ENCODE measurements at regions not wholly inside any gene's neighbourhood (a gene's known extent, or its start where the extent isn't known, plus 50 kb on each side); places are given as distances from the start of the nearest gene placed in this dataset.

DNA sequence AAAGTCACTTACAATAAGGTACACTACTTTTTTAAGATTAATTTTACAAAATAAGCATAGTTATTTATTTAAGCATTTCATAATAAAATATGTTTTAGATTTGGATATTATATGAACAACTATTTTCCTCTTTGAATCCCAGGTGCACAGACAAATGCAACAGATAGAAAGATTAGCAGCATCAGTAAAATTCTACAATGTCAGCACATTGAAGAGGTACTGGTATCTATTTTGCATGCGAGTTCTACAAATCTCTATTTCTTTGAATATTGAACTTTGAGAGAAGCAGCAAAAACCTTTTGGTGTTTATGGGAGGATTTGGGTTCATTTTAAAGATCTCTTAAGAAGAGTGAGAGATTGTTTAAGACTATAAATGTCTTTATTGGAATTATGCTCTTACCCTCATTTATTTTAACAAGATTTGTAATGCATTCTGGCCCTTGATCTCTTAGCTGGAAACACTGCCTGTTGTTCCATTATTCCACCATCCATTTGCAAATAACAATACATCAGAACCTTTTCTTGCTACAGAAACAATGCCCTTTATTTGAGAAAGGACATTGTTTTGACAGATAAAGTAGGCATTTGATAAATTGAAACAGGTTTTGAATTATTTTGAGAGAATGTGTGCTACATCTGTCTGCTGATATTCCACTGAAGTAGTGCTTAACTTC is 558.8 kb upstream of the KLHL1 start:
- no peaks in the 10 kb centered on the region for H3K79me2 ChIP-seq (ENCODE audit: control insufficient read depth, insufficient read depth, low read length)
- H3K9me3 ChIP-seq (ENCODE audit: control insufficient read depth, low read depth, low read length), result no peaks in the 10 kb centered on the region
- H3K4me2 ChIP-seq (ENCODE audit: control insufficient read depth, extremely low read depth, insufficient read depth, low read depth, low read length), result no peak overlapping the region
- TF ChIP-seq, protein P1, sequence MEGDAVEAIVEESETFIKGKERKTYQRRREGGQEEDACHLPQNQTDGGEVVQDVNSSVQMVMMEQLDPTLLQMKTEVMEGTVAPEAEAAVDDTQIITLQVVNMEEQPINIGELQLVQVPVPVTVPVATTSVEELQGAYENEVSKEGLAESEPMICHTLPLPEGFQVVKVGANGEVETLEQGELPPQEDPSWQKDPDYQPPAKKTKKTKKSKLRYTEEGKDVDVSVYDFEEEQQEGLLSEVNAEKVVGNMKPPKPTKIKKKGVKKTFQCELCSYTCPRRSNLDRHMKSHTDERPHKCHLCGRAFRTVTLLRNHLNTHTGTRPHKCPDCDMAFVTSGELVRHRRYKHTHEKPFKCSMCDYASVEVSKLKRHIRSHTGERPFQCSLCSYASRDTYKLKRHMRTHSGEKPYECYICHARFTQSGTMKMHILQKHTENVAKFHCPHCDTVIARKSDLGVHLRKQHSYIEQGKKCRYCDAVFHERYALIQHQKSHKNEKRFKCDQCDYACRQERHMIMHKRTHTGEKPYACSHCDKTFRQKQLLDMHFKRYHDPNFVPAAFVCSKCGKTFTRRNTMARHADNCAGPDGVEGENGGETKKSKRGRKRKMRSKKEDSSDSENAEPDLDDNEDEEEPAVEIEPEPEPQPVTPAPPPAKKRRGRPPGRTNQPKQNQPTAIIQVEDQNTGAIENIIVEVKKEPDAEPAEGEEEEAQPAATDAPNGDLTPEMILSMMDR (optimal IDR thresholded peaks at IDR 0.05 in 1 of 3, IDR thresholded peaks at IDR 0.05 in 1 of 3, conservative IDR thresholded peaks at IDR 0.05 in 1 of 3; ENCODE audit: extremely low read depth in 1 of 3, insufficient read depth in 2 of 3, low read length in 3 of 3), result no peak
- no peak for TF ChIP-seq EZH2 (IDR thresholded peaks at IDR 0.05; ENCODE audit: low read length)
- DNase-seq (ENCODE audit: low read depth, low spot score), result no peak
- no peaks in the 10 kb centered on the region for H3K4me1 ChIP-seq (ENCODE audit: control insufficient read depth, extremely low read depth, insufficient read depth, low read length)
- H3K9ac ChIP-seq (ENCODE audit: control insufficient read depth, extremely low read depth, insufficient read depth, low read length), result no peak overlapping the region
- FAIRE-seq, result no peak
- H3K27me3 ChIP-seq (ENCODE audit: control insufficient read depth, extremely low read depth, insufficient read depth, low read length), result no peaks in the 10 kb centered on the region
- H3K4me3 ChIP-seq (ENCODE audit: control insufficient read depth in 2 of 3, extremely low read depth in 1 of 3, insufficient read depth in 2 of 3, low read depth in 1 of 3, low read length in 3 of 3), result no peak overlapping the region
- no peak overlapping the region for H3K27ac ChIP-seq (ENCODE audit: control insufficient read depth, insufficient read depth, low read length)
- no peaks in the 10 kb centered on the region for H3K9me1 ChIP-seq (ENCODE audit: control insufficient read depth, extremely low read depth, insufficient read depth, low read length)
- dilution Hi-C loops (cut with MboI; ENCODE audit: extremely low pct_ligation_motif_present, low sequenced_read_pairs), result no loop called here
- H4K20me1 ChIP-seq (ENCODE audit: control insufficient read depth, extremely low read depth, insufficient read depth, low read length), result no peaks in the 10 kb centered on the region
- H2AFZ ChIP-seq (ENCODE audit: control insufficient read depth, low read length), result no peak overlapping the region
- no peaks in the 10 kb centered on the region for H3K36me3 ChIP-seq (ENCODE audit: control insufficient read depth in 2 of 2, extremely low read depth in 1 of 2, insufficient read depth in 2 of 2, low read length in 2 of 2)

DNA sequence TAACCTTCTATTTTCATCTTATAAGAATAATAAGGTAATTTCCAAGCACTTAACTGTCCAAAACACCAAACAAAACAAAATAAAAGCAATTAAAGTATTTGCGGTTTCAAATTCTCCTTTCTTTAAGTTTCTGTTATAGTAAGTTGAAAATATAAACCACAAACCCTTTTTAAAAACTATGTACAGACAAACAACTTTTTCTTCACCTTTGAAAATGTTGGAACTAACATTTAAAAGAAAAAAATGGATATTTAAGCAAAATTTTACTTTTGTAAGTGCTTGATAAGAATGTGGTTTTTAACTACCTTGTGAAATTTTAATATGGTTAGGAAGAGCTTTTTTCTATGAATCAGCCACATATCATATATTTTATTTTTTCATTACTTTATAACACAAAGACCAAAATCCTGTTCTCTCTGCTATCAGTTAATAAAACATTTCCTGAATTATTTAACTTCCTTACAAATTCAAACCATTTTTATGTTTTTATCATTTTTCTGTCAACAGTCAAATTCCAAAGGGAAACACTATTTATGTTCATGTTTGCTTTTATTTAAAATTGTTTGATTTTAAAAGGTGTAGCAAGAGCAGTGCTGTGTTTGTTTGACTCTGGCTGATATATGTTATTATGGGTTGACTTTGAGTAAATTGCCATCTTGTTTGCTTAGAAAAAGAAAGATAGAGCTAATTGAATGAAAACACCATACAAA is 554.1 kb upstream of the KLHL1 start:
- no peaks in the 10 kb centered on the region for H4K20me1 ChIP-seq (ENCODE audit: control insufficient read depth, extremely low read depth, insufficient read depth, low read length)
- H3K9me1 ChIP-seq (ENCODE audit: control insufficient read depth, extremely low read depth, insufficient read depth, low read length), result no peaks in the 10 kb centered on the region
- H3K36me3 ChIP-seq (ENCODE audit: control insufficient read depth in 2 of 2, extremely low read depth in 1 of 2, insufficient read depth in 2 of 2, low read length in 2 of 2), result no peaks in the 10 kb centered on the region
- no peaks in the 10 kb centered on the region for H3K27me3 ChIP-seq (ENCODE audit: control insufficient read depth, extremely low read depth, insufficient read depth, low read length)
- no peaks in the 10 kb centered on the region for H3K9me3 ChIP-seq (ENCODE audit: control insufficient read depth, low read depth, low read length)
- no peak for DNase-seq (ENCODE audit: low read depth, low spot score)
- no peak overlapping the region for H3K4me3 ChIP-seq (ENCODE audit: control insufficient read depth in 2 of 3, extremely low read depth in 1 of 3, insufficient read depth in 2 of 3, low read depth in 1 of 3, low read length in 3 of 3)
- TF ChIP-seq, protein P1 (optimal IDR thresholded peaks at IDR 0.05 in 1 of 3, IDR thresholded peaks at IDR 0.05 in 1 of 3, conservative IDR thresholded peaks at IDR 0.05 in 1 of 3; ENCODE audit: extremely low read depth in 1 of 3, insufficient read depth in 2 of 3, low read length in 3 of 3), result no peak
- no peak for TF ChIP-seq EZH2 (IDR thresholded peaks at IDR 0.05; ENCODE audit: low read length)
- no peak overlapping the region for H2AFZ ChIP-seq (ENCODE audit: control insufficient read depth, low read length)
- no peaks in the 10 kb centered on the region for H3K79me2 ChIP-seq (ENCODE audit: control insufficient read depth, insufficient read depth, low read length)
- H3K9ac ChIP-seq (ENCODE audit: control insufficient read depth, extremely low read depth, insufficient read depth, low read length), result no peak overlapping the region
- no peak for FAIRE-seq
- H3K27ac ChIP-seq (ENCODE audit: control insufficient read depth, insufficient read depth, low read length), result no peak overlapping the region
- dilution Hi-C loops (cut with MboI; ENCODE audit: extremely low pct_ligation_motif_present, low sequenced_read_pairs), result no loop called here
- no peaks in the 10 kb centered on the region for H3K4me1 ChIP-seq (ENCODE audit: control insufficient read depth, extremely low read depth, insufficient read depth, low read length)
- no peak overlapping the region for H3K4me2 ChIP-seq (ENCODE audit: control insufficient read depth, extremely low read depth, insufficient read depth, low read depth, low read length)
